NCI-H2171 treated with DMSO at 0.1 percent for 48 hours (cell line): ENCODE measurements at regions not wholly inside any gene's neighbourhood (a gene's known extent, or its start where the extent isn't known, plus 50 kb on each side); places are given as distances from the start of the nearest gene placed in this dataset.
A peak's percentile ranks its signal among the peaks of the same experiment; 100 is the strongest.
"Not testable (repeated sequence)": the region's sequence is repeated elsewhere in the genome, so short reads cannot be mapped to it uniquely, and the experiment has no call there.

Source experiments
- DNase-seq: peaks from one replicate; lab custom pipeline; 2025; lab: John Stamatoyannopoulos, UW

DNA sequence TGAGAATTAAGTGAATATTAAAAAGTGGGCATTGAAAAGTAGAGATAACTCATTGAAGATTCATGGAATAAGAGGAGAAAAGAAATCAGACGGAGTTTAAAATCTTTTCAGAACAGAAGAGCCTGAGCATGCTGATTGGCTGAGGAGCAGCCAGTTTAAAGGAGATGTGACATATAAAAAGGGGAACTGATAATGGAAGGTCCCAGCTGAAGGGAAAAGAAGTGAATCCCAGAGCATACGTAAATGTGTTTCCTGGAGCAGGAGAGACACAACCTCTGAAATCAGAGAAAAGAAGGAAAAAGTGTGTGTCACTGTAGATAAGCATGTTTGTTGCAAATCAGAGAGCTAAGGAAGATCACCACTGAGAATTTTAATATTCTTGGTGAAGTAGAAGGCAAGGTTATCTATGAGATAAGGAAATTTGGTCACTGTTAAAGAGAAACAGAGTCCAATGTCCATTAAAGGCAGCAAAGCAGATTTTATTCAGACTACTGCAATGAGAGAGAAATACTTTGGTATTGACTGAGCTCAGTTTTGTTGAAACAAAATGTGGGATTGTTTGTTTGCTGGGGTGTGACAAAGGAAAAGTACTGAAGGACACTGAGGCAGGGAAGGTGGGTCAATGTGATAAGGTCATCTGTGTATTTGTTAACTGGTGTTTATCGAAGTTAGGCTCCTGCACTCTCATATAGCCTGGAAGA lies 84.6 kb upstream of the WDR72 start:
- no peak for DNase-seq

DNA sequence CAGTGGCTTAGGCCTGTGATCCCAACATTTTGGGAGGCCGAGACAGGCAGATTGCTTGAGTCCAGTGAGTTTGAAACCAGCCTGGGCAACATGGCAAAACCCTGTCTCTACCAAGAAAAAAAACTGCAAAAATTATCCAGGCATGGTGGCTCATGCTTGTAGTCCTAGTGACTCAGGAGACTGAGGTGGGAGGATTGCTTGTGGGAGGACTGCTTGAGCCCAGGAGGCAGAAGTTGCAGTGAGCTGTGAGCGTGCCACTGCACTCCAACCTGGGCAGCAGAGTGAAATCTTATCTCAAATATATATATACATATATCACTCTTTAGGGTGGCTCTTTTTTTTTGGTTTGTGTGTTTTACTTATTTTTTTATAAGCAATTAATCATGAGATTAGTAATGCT lies 83.7 kb upstream of the WDR72 start:
- DNase-seq = no peak

DNA sequence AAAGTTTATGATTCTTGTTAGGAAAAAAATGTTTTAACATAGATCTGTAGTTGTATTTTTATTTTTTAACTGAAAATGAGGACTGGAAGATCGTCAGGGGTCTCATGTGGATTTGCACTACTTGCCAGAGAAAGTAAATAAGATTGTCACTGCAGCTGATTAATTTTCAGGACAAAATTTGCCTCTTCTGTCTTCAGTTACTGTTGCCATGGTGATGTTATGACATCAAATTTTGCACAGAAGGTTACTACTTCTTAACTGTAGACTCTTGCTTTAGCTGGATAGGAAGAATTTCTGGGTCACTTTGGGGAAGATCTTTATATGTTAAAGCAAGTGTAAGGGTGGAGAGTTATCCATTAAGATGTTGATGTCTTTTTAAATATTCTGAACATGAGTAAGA lies 82.2 kb upstream of the WDR72 start:
- no peak for DNase-seq

DNA sequence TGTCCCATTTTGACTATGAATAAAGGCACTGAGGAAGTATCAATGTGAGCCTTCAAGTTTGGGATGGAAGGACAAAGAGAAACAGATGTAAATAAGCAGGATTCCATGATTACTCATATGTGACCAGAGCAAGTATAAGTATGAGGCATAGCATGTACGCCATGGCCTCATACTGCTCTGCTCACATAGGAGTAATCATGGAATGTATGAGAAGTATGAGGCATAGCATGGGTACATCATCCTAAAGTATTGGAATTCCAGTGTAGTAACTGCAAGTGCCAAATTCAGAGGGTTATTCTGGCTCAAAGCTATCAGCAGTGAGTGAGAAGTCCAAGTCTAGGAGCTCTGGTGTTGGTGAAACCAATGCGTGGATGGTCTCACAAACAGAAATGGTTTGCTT lies 81.2 kb upstream of the WDR72 start:
- no peak for DNase-seq

DNA sequence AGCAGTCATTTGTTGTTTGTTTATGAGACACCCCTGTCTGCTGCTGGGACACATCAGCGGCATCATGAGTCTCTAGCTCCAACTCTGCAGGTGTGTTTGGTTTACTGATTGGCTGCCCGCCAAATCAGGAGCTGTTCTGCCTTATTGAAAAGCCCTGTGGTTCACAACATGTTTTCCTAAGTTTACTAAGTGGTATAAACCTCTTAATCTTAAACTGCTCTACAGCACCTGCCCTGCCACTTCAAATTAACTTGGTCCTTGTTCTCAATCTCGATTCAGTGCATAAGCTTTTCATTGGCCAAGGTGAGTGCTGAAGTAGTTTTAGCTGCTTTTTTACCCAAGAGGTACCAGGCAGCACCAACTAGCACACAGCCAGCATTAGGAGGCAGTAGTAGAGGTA lies 77.8 kb upstream of the WDR72 start:
- DNase-seq = peak; percentile 37

DNA sequence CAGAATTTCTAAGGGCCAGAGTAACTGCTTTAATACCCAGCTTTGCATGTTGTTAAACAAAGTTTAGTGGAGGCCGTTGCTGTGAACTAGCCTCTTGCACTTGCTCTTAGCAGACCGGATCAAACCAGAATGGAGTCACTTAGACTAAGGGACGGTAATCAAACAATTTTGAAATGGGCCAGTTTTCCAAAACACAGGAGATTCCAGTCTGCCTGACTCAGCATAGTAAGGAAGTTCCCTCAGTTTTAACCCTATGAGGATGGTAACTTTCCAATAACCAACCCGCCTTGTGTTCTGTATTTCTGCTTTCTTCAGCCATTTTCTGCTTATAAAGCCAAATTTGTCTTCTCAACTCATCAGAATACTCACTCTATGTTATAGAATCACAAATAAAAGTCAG lies 77.2 kb upstream of the WDR72 start:
- DNase-seq = no peak

DNA sequence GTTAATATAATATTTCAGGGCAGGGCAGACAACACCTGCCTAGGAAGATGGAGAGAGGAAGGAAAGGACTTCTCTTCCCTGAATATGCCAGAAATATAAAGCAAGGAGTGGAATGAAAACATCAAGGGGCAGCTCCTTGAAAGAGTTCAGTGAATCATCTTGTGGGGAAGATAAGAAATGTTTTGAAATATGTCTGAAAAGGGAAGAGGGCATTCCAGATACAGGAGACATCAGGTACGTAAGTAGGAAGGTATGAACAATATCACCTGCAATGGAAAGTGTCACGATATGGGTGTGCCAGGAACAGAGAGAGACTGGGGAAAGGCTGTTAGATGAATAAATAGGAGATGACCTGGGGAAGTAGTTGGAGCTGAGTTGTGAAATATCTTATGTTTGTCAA lies 75.8 kb upstream of the WDR72 start:
- DNase-seq = no peak

DNA sequence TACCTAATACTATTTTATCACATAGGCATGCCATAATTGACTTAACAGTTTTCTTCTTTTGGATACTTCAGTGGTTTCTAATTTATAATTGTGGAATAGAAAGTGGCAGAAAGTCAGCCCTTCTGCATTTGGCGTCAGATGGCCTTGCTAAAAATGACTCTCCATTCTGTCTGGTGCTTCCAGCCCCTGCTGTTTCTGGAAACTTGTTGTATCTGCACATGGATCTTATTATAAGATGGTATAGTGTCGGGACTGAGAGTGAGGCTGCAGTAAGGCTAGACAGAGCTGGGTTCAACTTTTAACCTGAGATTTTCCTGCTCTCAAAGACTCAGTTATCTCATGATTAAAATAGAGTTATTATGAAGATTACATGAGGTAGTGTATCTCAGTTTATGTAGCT lies 74.8 kb upstream of the WDR72 start:
- no peak for DNase-seq

DNA sequence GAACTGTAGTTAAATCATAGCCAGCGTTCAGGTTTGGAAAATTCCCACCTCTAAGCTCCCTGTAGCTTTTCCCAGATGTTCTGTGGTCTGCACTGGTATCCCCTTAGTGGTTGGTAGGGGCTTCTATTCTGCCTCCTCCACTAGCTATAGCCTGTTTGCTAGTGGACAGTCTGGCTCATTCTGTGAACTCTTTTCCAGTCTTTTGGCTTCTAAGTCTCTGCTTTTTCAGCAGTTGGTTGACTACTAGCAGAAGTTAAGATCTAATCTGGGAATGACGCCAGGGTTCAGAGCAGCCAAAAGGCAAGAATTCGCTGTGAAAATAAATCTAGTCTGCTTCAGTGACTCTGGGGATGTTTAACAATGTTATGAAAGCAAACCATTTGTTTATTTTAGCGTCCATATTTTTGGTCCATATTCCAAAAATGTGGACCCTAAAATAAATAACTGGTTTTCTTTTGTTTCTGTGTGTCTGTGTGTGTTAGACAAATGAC lies 73.7 kb upstream of the WDR72 start:
- DNase-seq = no peak

DNA sequence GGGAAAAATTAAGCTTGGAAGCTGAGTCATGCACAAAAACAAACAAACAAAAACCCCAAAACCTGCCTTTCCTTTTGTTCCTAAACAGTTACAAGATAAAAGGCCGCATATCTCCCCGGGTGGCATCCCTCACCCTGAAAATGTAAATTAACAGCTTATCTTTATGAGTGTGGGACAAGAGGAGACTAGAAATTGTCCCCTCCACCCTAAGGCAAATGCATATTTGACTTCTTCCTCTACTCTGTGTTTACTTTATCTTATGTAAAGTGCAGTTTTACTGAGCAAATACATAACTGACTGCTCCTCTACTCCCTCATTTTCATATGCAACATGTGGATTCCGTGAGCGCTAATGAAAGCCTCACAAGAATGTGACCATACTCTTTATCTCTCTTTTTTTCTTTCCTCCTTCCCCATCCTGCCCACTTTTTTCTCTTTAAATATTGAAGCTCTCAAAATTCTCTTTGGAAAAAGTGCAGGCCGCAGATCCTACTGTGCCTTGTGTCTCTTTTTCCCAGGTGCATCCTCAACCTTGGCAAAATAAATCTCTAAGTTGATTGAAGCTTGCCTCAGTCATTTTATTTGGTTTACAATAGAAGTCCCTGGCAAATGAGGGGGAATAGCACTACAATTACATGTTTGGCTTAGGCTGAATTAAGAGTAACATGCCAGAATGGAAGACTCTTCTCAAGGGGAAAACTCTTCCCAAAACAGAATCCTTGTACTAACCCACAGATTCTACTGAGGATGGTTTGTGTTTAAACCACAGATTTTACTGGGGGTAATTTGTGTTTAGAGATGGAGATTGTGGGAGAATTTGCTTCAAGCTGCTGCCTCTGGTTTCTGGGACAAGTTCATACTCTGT lies 72.7 kb upstream of the WDR72 start:
- DNase-seq = no peak

DNA sequence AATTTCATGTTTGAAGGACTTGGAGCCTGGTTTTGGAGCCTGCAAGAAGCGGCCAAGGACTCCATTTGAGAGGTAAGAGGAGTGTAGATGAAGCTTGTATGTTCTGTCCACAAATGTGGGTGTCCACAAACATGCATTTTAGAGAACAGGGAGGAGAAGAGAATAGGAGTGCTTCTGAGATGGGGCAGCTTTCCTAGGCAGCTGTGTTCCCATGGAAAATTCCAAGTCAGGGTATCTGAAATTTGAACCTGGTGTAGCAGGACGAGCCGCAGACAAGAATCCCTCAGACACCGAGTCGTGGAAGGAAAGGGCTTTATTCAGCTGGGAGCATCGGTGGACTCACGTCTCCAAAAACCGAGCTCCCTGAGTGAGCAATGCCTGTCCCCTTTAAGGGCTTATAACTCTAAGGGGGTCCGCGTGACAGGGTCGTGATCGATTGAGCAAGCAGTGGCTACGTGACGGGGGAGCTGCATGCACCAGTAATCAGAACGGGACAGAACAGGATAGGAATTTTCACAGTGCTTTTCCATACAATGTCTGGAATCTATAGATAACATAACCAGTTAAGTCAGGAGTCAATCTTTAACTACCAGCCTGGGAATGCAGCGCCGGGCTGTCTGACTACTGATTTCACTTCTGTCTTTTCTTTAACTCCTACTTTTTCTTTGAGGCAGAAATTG lies 71.4 kb upstream of the WDR72 start:
- DNase-seq = no peak

DNA sequence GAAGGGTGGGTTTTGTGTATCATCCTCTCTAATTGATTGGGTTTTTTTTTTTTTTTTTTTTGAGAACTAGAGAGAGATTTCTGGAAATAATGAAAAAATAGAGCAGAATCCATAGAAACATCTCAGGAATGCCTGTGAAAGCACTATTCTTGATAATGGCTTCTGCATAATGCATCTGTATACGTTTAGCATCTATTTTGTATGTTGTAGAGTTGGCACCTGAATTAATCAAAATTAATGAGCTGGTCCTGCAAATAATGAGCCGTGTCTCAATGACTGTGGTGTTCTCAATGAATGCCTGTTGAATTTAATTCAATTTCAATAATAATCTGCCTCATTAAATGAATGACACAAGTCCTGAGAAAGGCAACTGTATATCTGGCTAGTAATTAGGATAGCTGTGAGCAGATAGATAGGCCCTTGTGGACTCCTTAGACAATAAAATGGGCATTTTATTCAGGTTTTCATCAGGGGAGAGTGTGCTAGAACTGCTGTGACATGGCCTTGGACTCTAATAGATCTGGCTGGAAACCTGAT lies 70.5 kb upstream of the WDR72 start:
- DNase-seq = no peak

DNA sequence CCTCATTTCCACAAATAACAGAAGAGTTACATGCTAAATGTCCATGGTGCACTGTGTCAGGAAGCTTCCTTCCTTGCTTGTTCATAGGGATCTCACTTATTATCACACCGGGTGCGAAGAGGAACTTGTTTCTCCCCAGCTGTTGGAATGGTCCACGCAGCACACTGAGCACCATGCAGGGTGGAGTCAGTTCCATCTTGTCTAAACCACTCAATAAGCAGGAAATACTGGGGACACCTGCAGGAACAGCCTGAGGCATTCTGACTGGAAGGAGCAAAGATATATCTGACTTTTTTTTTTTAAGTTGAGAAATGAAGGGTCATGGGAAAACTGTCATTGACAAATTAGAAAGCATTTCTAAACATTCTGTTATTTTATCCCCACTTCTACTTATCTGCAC lies 70.0 kb upstream of the WDR72 start:
- DNase-seq = no peak

DNA sequence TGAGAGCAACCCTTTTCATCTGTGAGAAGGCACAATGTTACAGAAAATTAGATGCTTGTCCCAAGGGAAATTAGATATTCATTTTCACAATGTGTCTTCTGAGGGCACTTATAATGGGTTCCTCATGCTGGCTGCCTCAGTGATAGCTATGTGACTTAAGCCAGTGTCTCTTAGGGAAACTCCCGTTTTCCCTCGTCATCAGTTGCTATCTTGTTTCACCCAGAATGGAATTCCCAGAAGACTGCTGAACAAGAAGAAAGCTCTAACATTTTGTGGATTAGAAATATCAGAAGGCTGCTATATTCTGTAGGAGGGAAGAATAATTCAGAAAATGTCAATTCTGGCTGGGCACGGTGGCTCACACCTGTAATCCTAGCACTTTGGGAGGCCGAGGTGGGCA lies 67.9 kb upstream of the WDR72 start:
- no peak for DNase-seq

DNA sequence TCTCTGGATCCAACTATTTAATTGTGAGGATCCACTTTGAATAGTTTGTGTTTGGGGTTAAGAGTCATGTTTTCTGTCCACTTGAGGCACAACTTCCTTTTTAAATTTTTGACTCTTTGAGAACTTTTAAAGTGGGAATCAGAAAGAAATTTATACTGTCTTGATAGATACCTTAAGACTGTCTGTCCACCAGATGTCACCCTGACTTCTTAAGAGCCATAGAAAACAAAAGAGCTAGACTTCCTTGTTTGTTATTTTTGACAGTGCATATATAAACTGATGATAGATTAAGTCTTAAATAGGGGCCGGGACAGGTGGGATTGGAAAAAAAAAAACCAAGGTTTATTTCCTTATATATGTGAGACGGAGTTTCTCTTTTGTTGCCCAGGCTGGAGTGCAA lies 52.1 kb upstream of the WDR72 start:
- DNase-seq = no peak

DNA sequence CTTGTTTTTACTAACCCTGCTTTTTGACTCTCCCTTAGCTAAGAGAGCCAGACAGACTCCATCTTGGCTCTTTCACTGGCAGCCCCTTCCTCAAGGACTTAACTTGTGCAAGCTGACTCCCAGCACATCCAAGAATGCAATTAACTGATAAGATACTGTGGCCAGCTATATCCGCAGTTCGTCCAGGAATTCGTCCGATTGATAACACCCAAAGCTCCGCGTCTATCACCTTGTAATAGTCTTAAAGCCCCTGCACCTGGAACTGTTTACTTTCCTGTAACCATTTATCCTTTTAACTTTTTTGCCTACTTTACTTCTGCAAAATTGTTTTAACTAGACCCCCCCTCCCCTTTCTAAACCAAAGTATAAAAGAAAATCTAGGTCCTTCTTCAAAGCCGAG lies 50.8 kb upstream of the WDR72 start:
- not testable (repeated sequence) for DNase-seq
